H9 (cell line): ENCODE measurements at regions not wholly inside any gene's neighbourhood (a gene's known extent, or its start where the extent isn't known, plus 50 kb on each side); places are given as distances from the start of the nearest gene placed in this dataset.

Experiments
- DNase-seq: peaks from one replicate; pipeline ENCODE4 v3.0.0-alpha.2; 2017
- H2AFZ ChIP-seq: one replicate; pipeline ENCODE4 v1.6.1; 2013; ENCODE audit warnings: mild to moderate bottlenecking, low read length, control low read depth, moderate library complexity
- H2AK5ac ChIP-seq: 2 replicates; pipeline ENCODE4 v1.6.1; 2013; ENCODE audit warnings: low read length, control low read depth, mixed read lengths; ENCODE audit not compliant: insufficient read length
- H2BK120ac ChIP-seq: one replicate; pipeline ENCODE4 v1.6.1; 2013; ENCODE audit warnings: low read depth, mild to moderate bottlenecking, low read length, control low read depth, inconsistent platforms; ENCODE audit not compliant: poor library complexity, severe bottlenecking
- H2BK12ac ChIP-seq: 2 replicates; pipeline ENCODE4 v1.6.1; 2013; ENCODE audit warnings: low read length, control low read depth, mixed read lengths, low read depth; ENCODE audit not compliant: insufficient read length
- H2BK15ac ChIP-seq: 2 replicates; pipeline ENCODE4 v1.6.1; 2013; ENCODE audit warnings: low read depth, low read length, control low read depth
- H2BK20ac ChIP-seq: one replicate; pipeline ENCODE4 v1.6.1; 2013; ENCODE audit warnings: low read depth, mild to moderate bottlenecking, low read length, control low read depth, inconsistent platforms; ENCODE audit not compliant: poor library complexity, severe bottlenecking
- H2BK5ac ChIP-seq: 2 replicates; pipeline ENCODE4 v1.6.1; 2013; ENCODE audit warnings: low read length, control low read depth, mixed read lengths; ENCODE audit not compliant: insufficient read length
- H3K14ac ChIP-seq: 2 replicates; pipeline ENCODE4 v1.6.1; 2013; ENCODE audit warnings: low read length, control low read depth; ENCODE audit not compliant: insufficient read depth
- H3K18ac ChIP-seq: 2 replicates; pipeline ENCODE4 v1.6.1; 2013; ENCODE audit warnings: low read depth, mild to moderate bottlenecking, mixed read lengths, low read length, control low read depth; ENCODE audit not compliant: insufficient read length
- H3K23ac ChIP-seq: 2 replicates; pipeline ENCODE4 v1.6.1; 2013; ENCODE audit warnings: low read length, control low read depth, mixed read lengths, low read depth; ENCODE audit not compliant: insufficient read length
- H3K23me2 ChIP-seq: 2 replicates; pipeline ENCODE4 v1.6.1; 2013; ENCODE audit warnings: low read depth, mild to moderate bottlenecking, mixed read lengths, low read length, control low read depth; ENCODE audit not compliant: insufficient read length, poor library complexity, severe bottlenecking
- H3K27ac ChIP-seq: 2 replicates; pipeline ENCODE4 v1.5.1; 2013; ENCODE audit warnings: low read length, control low read depth, mixed read lengths, low read depth; ENCODE audit not compliant: insufficient read length
- H3K27me3 ChIP-seq: 2 replicates; pipeline ENCODE4 v1.6.1; 2013; ENCODE audit warnings: low read length, control low read depth, inconsistent platforms; ENCODE audit not compliant: insufficient read depth
- H3K4ac ChIP-seq: 2 replicates; pipeline ENCODE4 v1.6.1; 2013; ENCODE audit warnings: low read depth, mild to moderate bottlenecking, control low read depth, inconsistent platforms, low read length, moderate library complexity
- H3K4me1 ChIP-seq: 2 replicates; pipeline ENCODE4 v1.6.1; 2013; ENCODE audit warnings: low read length, control low read depth, inconsistent platforms; ENCODE audit not compliant: insufficient read depth
- H3K4me2 ChIP-seq: 2 replicates; pipeline ENCODE4 v1.6.1; 2013; ENCODE audit warnings: low read length, control low read depth, mixed read lengths; ENCODE audit not compliant: insufficient read length, insufficient read depth
- H3K56ac ChIP-seq: 2 replicates; pipeline ENCODE4 v1.6.1; 2013; ENCODE audit warnings: low read depth, mild to moderate bottlenecking, mixed read lengths, low read length, control low read depth; ENCODE audit not compliant: insufficient read length
- H3K79me1 ChIP-seq: 2 replicates; pipeline ENCODE4 v1.6.1; 2013; ENCODE audit warnings: low read depth, mild to moderate bottlenecking, moderate library complexity, low read length, control low read depth, inconsistent platforms; ENCODE audit not compliant: insufficient read depth, poor library complexity, severe bottlenecking
- H3K79me2 ChIP-seq: 2 replicates; pipeline ENCODE4 v1.6.1; 2013; ENCODE audit warnings: low read length, control low read depth, inconsistent platforms; ENCODE audit not compliant: insufficient read depth
- H3K9ac ChIP-seq: 2 replicates; pipeline ENCODE4 v1.6.1; 2013; ENCODE audit warnings: low read length, control low read depth, mixed read lengths; ENCODE audit not compliant: insufficient read length; ENCODE audit errors: extremely low read depth
- H3K9me3 ChIP-seq: one replicate; pipeline ENCODE4 v1.6.1; 2013; ENCODE audit warnings: low read depth, low read length, inconsistent platforms; ENCODE audit not compliant: control insufficient read depth
- H3T11ph ChIP-seq: one replicate; pipeline ENCODE4 v1.6.1; 2013; ENCODE audit warnings: mild to moderate bottlenecking, low read length, control low read depth, inconsistent platforms
- H4K20me1 ChIP-seq: one replicate; pipeline ENCODE4 v1.6.1; 2013; ENCODE audit not compliant: control insufficient read depth, insufficient read length, insufficient read depth
- H4K5ac ChIP-seq: 2 replicates; pipeline ENCODE4 v1.6.1; 2013; ENCODE audit warnings: low read depth, mild to moderate bottlenecking, mixed read lengths, low read length, control low read depth; ENCODE audit not compliant: insufficient read length
- H4K8ac ChIP-seq: replicated peaks from 2 replicates; pipeline ENCODE4 v1.6.1; 2013; ENCODE audit warnings: low read length, control low read depth, mixed read lengths, low read depth; ENCODE audit not compliant: insufficient read length
- H4K91ac ChIP-seq: 2 replicates; pipeline ENCODE4 v1.6.1; 2013; ENCODE audit warnings: low read depth, mild to moderate bottlenecking, moderate library complexity, mixed read lengths, low read length, control low read depth; ENCODE audit not compliant: insufficient read length
- H3K27ac Mint-ChIP-seq, 3 experiments: 2 replicates in 2 of 3; 3 replicates in 1 of 3; pipeline ENCODE4 v1.8.0; 2020 to 2021; ENCODE audit warnings: mixed read lengths in 3 of 3, mild to moderate bottlenecking in 1 of 3, moderate library complexity in 1 of 3
- H3K27me3 Mint-ChIP-seq: 2 replicates; pipeline ENCODE4 v1.8.0; 2021; ENCODE audit warnings: low read depth, mild to moderate bottlenecking, moderate library complexity, mixed read lengths
- H3K36me3 Mint-ChIP-seq, 3 experiments: 2 replicates in 2 of 3; 3 replicates in 1 of 3; pipeline ENCODE4 v1.8.0; 2020 to 2021; ENCODE audit warnings: low read depth in 3 of 3, mixed read lengths in 3 of 3; ENCODE audit not compliant: insufficient read depth in 1 of 3
- H3K4me1 Mint-ChIP-seq, 2 experiments: 2 replicates each; pipeline ENCODE4 v1.8.0; 2020; ENCODE audit warnings: mixed read lengths in 2 of 2
- H3K4me3 Mint-ChIP-seq, 2 experiments: 2 replicates in 1 of 2; 3 replicates in 1 of 2; pipeline ENCODE4 v1.8.0; 2020 to 2021; ENCODE audit warnings: mild to moderate bottlenecking in 2 of 2, mixed read lengths in 2 of 2, moderate library complexity in 1 of 2
- H3K9me3 Mint-ChIP-seq, 2 experiments: 2 replicates in 1 of 2; 3 replicates in 1 of 2; pipeline ENCODE4 v1.8.0; 2020; ENCODE audit warnings: mild to moderate bottlenecking in 2 of 2, mixed read lengths in 2 of 2, moderate library complexity in 1 of 2
- WGBS: extraction: QIAGEN DNeasy Blood & Tissue Kit; methylation state at CpG from one replicate; pipeline ENCODE4 v1.1.7; 2013; ENCODE audit warnings: missing lambda C conversion rate, low lambda C conversion rate, mixed read lengths; ENCODE audit not compliant: insufficient read length; ENCODE audit errors: extremely low coverage; 5-methylcytosine and 5-hydroxymethylcytosine counted together
- TF ChIP-seq, protein P1 (sequence below): fragments of 200-600 bp; sonication (generic); conservative IDR thresholded peaks from 3 replicates; pipeline ENCODE4 v1.8.0; 2021; ENCODE audit warnings: antibody characterized with exemption, mild to moderate bottlenecking

DNA sequence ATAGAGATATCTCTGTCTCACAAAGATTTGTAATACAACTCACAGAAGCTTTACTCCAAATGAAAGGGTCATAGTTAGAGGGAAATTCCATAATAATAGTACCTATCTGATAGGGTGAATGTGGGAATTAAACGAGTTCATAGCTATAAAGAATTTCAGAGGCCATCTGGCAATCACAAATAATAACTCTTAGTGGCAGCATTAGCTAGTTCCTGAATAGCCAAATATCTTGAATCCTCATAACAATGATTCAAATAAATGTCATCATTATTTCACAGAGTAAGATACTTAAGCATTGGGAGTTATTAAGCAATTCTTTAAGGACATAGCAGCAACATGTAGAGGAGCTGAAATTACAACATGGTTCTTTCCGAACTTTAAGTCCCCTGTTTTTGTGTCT lies 1265.0 kb upstream of the PIK3C3 start:
- Mint-ChIP-seq H3K36me3 (no peaks in the 10 kb centered on the region), H3K4me3 (no peak overlapping the region), H3K27me3 (no peaks in the 10 kb centered on the region), H3K27ac (no peak overlapping the region), H3K4me1 (0 out of 4 replicates have a peak, but pooled peaks cover 0 to 3% of the 10 kb centered on the region in 2 experiments), H3K9me3 (no peaks in the 10 kb centered on the region)
- Histone ChIP-seq H3K23me2 (no peaks in the 10 kb centered on the region), H3K4me1 (no peaks in the 10 kb centered on the region), H2BK5ac (no peak overlapping the region), H3K79me1 (no peaks in the 10 kb centered on the region), H3K56ac (no peak overlapping the region), H4K5ac (no peak overlapping the region), H4K8ac (no peak overlapping the region), H3K23ac (no peak overlapping the region), H3K79me2 (no peaks in the 10 kb centered on the region), H2BK15ac (no peak overlapping the region), H3K27me3 (no peaks in the 10 kb centered on the region), H2AK5ac (no peak overlapping the region), H3K4ac (no peak overlapping the region), H3K4me2 (no peak overlapping the region), H3K14ac (no peak overlapping the region), H4K20me1 (no peaks in the 10 kb centered on the region), H2BK120ac (no peak overlapping the region), H3K18ac (no peak overlapping the region), H2BK12ac (no peak overlapping the region), H3K27ac (no peak overlapping the region), H2AFZ (no peak overlapping the region), H3K9ac (no peak overlapping the region), H4K91ac (no peak overlapping the region), H3T11ph (no peak overlapping the region), H3K9me3 (no peaks in the 10 kb centered on the region), H2BK20ac (no peak overlapping the region)
- no CpG with 5 or more reads among the region's 2 CpGs for WGBS
- TF ChIP-seq, protein P1, sequence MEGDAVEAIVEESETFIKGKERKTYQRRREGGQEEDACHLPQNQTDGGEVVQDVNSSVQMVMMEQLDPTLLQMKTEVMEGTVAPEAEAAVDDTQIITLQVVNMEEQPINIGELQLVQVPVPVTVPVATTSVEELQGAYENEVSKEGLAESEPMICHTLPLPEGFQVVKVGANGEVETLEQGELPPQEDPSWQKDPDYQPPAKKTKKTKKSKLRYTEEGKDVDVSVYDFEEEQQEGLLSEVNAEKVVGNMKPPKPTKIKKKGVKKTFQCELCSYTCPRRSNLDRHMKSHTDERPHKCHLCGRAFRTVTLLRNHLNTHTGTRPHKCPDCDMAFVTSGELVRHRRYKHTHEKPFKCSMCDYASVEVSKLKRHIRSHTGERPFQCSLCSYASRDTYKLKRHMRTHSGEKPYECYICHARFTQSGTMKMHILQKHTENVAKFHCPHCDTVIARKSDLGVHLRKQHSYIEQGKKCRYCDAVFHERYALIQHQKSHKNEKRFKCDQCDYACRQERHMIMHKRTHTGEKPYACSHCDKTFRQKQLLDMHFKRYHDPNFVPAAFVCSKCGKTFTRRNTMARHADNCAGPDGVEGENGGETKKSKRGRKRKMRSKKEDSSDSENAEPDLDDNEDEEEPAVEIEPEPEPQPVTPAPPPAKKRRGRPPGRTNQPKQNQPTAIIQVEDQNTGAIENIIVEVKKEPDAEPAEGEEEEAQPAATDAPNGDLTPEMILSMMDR: no peak
- DNase-seq: no peak
